H1 (cell line): ENCODE measurements at regions not wholly inside any gene's neighbourhood (a gene's known extent, or its start where the extent isn't known, plus 50 kb on each side); places are given as distances from the start of the nearest gene placed in this dataset.

Source experiments
- CTCF ChIA-PET: fragments of 300-600 bp; sonication (Branson Sonifier 250); formaldehyde crosslinking; loops from one replicate; lab custom pipeline; 2021; ENCODE audit not compliant: partially characterized antibody; lab: Charles Lee
- POLR2A ChIA-PET: fragments of 300-600 bp; sonication (Branson Sonifier 250); formaldehyde crosslinking; loops from one replicate; lab custom pipeline; 2021; ENCODE audit warnings: inconsistent platforms; ENCODE audit not compliant: partially characterized antibody; lab: Charles Lee
- DNase-seq, 2 experiments: peaks; one replicate each; pipeline versions ENCODE4 v3.0.0 to v3.0.0-alpha.2; 2010 to 2022; ENCODE audit warnings: low spot score in 2 of 2, low read depth in 1 of 2, mixed read lengths in 1 of 2
- FAIRE-seq: peaks from 2 replicates; lab custom pipeline; 2011; peaks lifted over from hg19 to GRCh38; lab: Jason Lieb, UNC
- H2AFZ ChIP-seq: 2 replicates; pipeline ENCODE4 v1.8.1; 2012; ENCODE audit warnings: low read length, inconsistent platforms
- H2AK5ac ChIP-seq: 2 replicates; pipeline ENCODE4 v1.6.1; 2013; ENCODE audit warnings: low read depth, low read length
- H2BK120ac ChIP-seq: replicated peaks from 2 replicates; pipeline ENCODE3; 2013; ENCODE audit warnings: low read depth, low read length, inconsistent platforms
- H2BK12ac ChIP-seq: 2 replicates; pipeline ENCODE4 v1.6.1; 2013; ENCODE audit warnings: low read depth, low read length
- H2BK15ac ChIP-seq: 2 replicates; pipeline ENCODE4 v1.6.1; 2013; ENCODE audit warnings: low read length
- H2BK20ac ChIP-seq: 2 replicates; pipeline ENCODE4 v1.6.1; 2013; ENCODE audit warnings: low read length
- H2BK5ac ChIP-seq: 2 replicates; pipeline ENCODE4 v1.6.1; 2013; ENCODE audit warnings: low read depth, low read length
- H3K14ac ChIP-seq: 2 replicates; pipeline ENCODE4 v1.6.1; 2013; ENCODE audit warnings: inconsistent platforms; ENCODE audit not compliant: insufficient read length
- H3K18ac ChIP-seq: 2 replicates; pipeline ENCODE4 v1.6.1; 2013; ENCODE audit warnings: low read length; ENCODE audit errors: extremely low read depth
- H3K23ac ChIP-seq: 2 replicates; pipeline ENCODE4 v1.6.1; 2013; ENCODE audit warnings: inconsistent platforms; ENCODE audit not compliant: insufficient read length
- H3K23me2 ChIP-seq: 2 replicates; pipeline ENCODE4 v1.6.1; 2013; ENCODE audit warnings: low read depth, low read length
- H3K27ac ChIP-seq: 2 replicates; pipeline ENCODE4 v1.6.1; 2011; ENCODE audit warnings: low read depth, low read length, inconsistent platforms
- H3K27me3 ChIP-seq, 4 experiments: replicated peaks in 1 of 4; 1 replicate in 1 of 4; 2 replicates in 3 of 4; pipeline versions ENCODE4 v1.6.1 to v1.8.1; 2011 to 2013; ENCODE audit warnings: low read length in 3 of 4, mild to moderate bottlenecking in 3 of 4, inconsistent platforms in 2 of 4, mixed read lengths in 2 of 4, moderate library complexity in 1 of 4; ENCODE audit not compliant: control insufficient read depth in 3 of 4, insufficient read depth in 3 of 4; ENCODE audit errors: extremely low read depth in 1 of 4
- H3K36me3 ChIP-seq, 4 experiments: 2 replicates each; pipeline versions ENCODE4 v1.6.1 to v1.8.1; 2011 to 2013; ENCODE audit warnings: mild to moderate bottlenecking in 4 of 4, low read length in 3 of 4, moderate library complexity in 2 of 4, control low read depth in 1 of 4, inconsistent platforms in 1 of 4; ENCODE audit not compliant: insufficient read depth in 4 of 4, control insufficient read depth in 2 of 4
- H3K4ac ChIP-seq: replicated peaks from 2 replicates; pipeline ENCODE3; 2013; ENCODE audit warnings: low read length, low read depth, mixed read lengths, inconsistent platforms; ENCODE audit not compliant: insufficient read length
- H3K4me1 ChIP-seq, 4 experiments: replicated peaks in 1 of 4; 1 replicate in 1 of 4; 2 replicates in 3 of 4; pipeline versions ENCODE4 v1.6.1 to v1.8.1; 2011 to 2013; ENCODE audit warnings: low read length in 3 of 4, inconsistent platforms in 2 of 4, mixed read lengths in 1 of 4; ENCODE audit not compliant: insufficient read depth in 4 of 4, control insufficient read depth in 3 of 4
- H3K4me2 ChIP-seq, 2 experiments: 2 replicates each; pipeline versions ENCODE4 v1.6.1 to v1.8.1; 2011 to 2013; ENCODE audit warnings: low read depth in 2 of 2, low read length in 2 of 2, control low read depth in 1 of 2, inconsistent platforms in 1 of 2, mild to moderate bottlenecking in 1 of 2; ENCODE audit not compliant: insufficient read depth in 1 of 2
- H3K4me3 ChIP-seq, 4 experiments: fragments of 200-600, 300-600 bp in 1 of 4; sonication (generic), shearing (Covaris generic), sonication (Bioruptor Twin) in 1 of 4; 2 replicates each; pipeline versions ENCODE4 v1.5.1 to v1.8.1; 2011 to 2016; ENCODE audit warnings: low read length in 4 of 4, low read depth in 3 of 4, control low read depth in 2 of 4, inconsistent platforms in 2 of 4, mild to moderate bottlenecking in 2 of 4, mixed read lengths in 1 of 4, moderate library complexity in 1 of 4; ENCODE audit not compliant: insufficient read depth in 2 of 4; ENCODE audit errors: extremely low read depth in 1 of 4
- H3K56ac ChIP-seq: replicated peaks from 2 replicates; pipeline ENCODE3; 2013; ENCODE audit warnings: low read depth, mild to moderate bottlenecking, mixed read lengths, low read length, inconsistent platforms; ENCODE audit not compliant: insufficient read length
- H3K79me1 ChIP-seq: 2 replicates; pipeline ENCODE4 v1.6.1; 2013; ENCODE audit warnings: low read depth, low read length, control low read depth
- H3K79me2 ChIP-seq, 2 experiments: 2 replicates each; pipeline versions ENCODE4 v1.6.1 to v1.8.1; 2012 to 2013; ENCODE audit warnings: low read length in 2 of 2, mild to moderate bottlenecking in 2 of 2, inconsistent platforms in 1 of 2; ENCODE audit not compliant: insufficient read depth in 2 of 2, control insufficient read depth in 1 of 2
- H3K9ac ChIP-seq, 4 experiments: replicated peaks in 1 of 4; 1 replicate in 1 of 4; 2 replicates in 3 of 4; pipeline versions ENCODE4 v1.6.1 to v1.8.1; 2011 to 2013; ENCODE audit warnings: low read depth in 3 of 4, low read length in 3 of 4, control low read depth in 2 of 4, mild to moderate bottlenecking in 2 of 4, moderate library complexity in 2 of 4, inconsistent platforms in 1 of 4; ENCODE audit errors: extremely low read depth in 1 of 4
- H3K9me3 ChIP-seq, 2 experiments: 2 replicates each; pipeline versions ENCODE4 v1.6.1 to v1.8.1; 2012 to 2013; ENCODE audit warnings: mild to moderate bottlenecking in 2 of 2, moderate library complexity in 2 of 2, control low read depth in 1 of 2, inconsistent platforms in 1 of 2, low read depth in 1 of 2, low read length in 1 of 2, mixed read lengths in 1 of 2; ENCODE audit not compliant: insufficient read depth in 2 of 2
- H4K20me1 ChIP-seq, 2 experiments: replicated peaks in 1 of 2; 2 replicates each; pipeline versions ENCODE3 to v1.8.1; 2011 to 2013; ENCODE audit warnings: inconsistent platforms in 2 of 2, low read length in 2 of 2, mild to moderate bottlenecking in 1 of 2; ENCODE audit not compliant: insufficient read depth in 2 of 2, control insufficient read depth in 1 of 2
- H4K5ac ChIP-seq: 2 replicates; pipeline ENCODE4 v1.6.1; 2013; ENCODE audit warnings: low read length, low read depth, mixed read lengths, inconsistent platforms; ENCODE audit not compliant: insufficient read length
- H4K8ac ChIP-seq: 2 replicates; pipeline ENCODE4 v1.8.0; 2013; ENCODE audit warnings: mild to moderate bottlenecking, moderate library complexity, low read length, inconsistent platforms; ENCODE audit not compliant: insufficient read depth; ENCODE audit errors: extremely low read depth
- H4K91ac ChIP-seq: replicated peaks from 2 replicates; pipeline ENCODE3; 2013; ENCODE audit warnings: low read length, mixed read lengths, inconsistent platforms; ENCODE audit not compliant: insufficient read length
- GTF2F1 ChIP-seq: IDR thresholded peaks from 2 replicates; pipeline ENCODE4 v1.6.1; 2012; ENCODE audit warnings: low read depth, low read length, improper control_type of control experiment, borderline replicate concordance
- SAP30 ChIP-seq: fragments of 300-600 bp; sonication (generic); IDR thresholded peaks from 2 replicates; pipeline ENCODE4 v1.7.1; 2012; ENCODE audit warnings: low read length, moderate library complexity, mild to moderate bottlenecking, inconsistent platforms; ENCODE audit not compliant: insufficient read depth, insufficient replicate concordance
- TAF7 ChIP-seq: optimal IDR thresholded peaks from 2 replicates; pipeline ENCODE3; 2011; ENCODE audit warnings: low read depth, mild to moderate bottlenecking, inconsistent platforms, low read length, moderate library complexity, borderline replicate concordance
- WGBS, 2 experiments: shearing (Covaris generic) in 1 of 2; methylation state at CpG; one replicate each; pipeline versions ENCODE4 v1.1.6 to v1.1.7; 2013 to 2015; ENCODE audit warnings: low lambda C conversion rate in 2 of 2, mixed read lengths in 2 of 2, inconsistent platforms in 1 of 2, low coverage in 1 of 2, missing lambda C conversion rate in 1 of 2; ENCODE audit not compliant: insufficient replicate concordance in 2 of 2, insufficient coverage in 1 of 2, insufficient read length in 1 of 2; ENCODE audit errors: extremely low coverage in 1 of 2, missing lambda C conversion rate in 1 of 2; 5-methylcytosine and 5-hydroxymethylcytosine counted together

DNA sequence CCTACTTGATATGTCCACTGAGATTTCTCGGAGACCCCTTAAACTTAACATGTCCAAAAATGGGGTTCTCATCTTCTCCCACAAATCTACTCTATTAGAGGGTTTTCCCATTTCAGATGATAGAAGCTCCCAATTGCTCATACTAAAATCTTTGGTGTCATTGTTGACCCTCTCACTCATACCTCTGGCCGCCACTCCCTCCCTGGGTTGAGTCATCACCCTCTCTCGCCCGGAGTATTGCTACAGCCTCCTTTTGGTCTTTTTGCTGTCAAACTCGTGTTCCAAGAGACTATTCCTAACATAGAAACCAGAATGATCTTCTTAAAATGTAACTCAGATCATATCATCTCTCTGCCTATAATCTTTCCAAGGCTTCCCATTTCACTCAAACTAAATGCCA, 91.0 kb upstream of the GNAQ start:
- POLR2A ChIA-PET = no interaction called here
- Histone ChIP-seq H3K18ac (no peak overlapping the region), H2BK120ac (no peak overlapping the region), H3K23ac (no peak overlapping the region), H2BK15ac (no peak overlapping the region), H3K4ac (no peak overlapping the region), H4K20me1 (no peaks in the 10 kb centered on the region), H3K4me2 (no peak overlapping the region), H2BK12ac (no peak overlapping the region), H2AK5ac (no peak overlapping the region), H4K5ac (no peak overlapping the region), H3K9me3 (no peaks in the 10 kb centered on the region), H3K4me3 (no peak overlapping the region), H2BK20ac (no peak overlapping the region), H2AFZ (no peak overlapping the region), H4K8ac (no peak overlapping the region), H2BK5ac (no peak overlapping the region), H3K23me2 (no peaks in the 10 kb centered on the region; the same call in 1 of the 2 replicates), H3K36me3 (no peaks in the 10 kb centered on the region), H4K91ac (no peak overlapping the region), H3K27me3 (no peaks in the 10 kb centered on the region), H3K4me1 (no peaks in the 10 kb centered on the region; a peak in 1 of 7 replicates), H3K9ac (no peak overlapping the region), H3K79me2 (no peaks in the 10 kb centered on the region), H3K14ac (no peak overlapping the region), H3K56ac (no peak overlapping the region), H3K79me1 (no peaks in the 10 kb centered on the region), H3K27ac (no peak overlapping the region)
- FAIRE-seq = no peak
- WGBS, 2 experiments = 83% methylated on average over 5 of the region's 5 CpGs; no CpG with 5 or more reads in 1 of the 2 experiments
- CTCF ChIA-PET = interaction anchor here (1.3 to 4.8 kb wide), 5 partner anchors 10 to 689 kb away, joined by 3 to 43 read pairs (median 7); no protein-coding TSS in a partner anchor
- no peak for TF ChIP-seq SAP30
- no peak for TF ChIP-seq GTF2F1
- TF ChIP-seq TAF7 = no peak
- no peak for DNase-seq
